GM12873 (cell line): ENCODE measurements at regions not wholly inside any gene's neighbourhood (a gene's known extent, or its start where the extent isn't known, plus 50 kb on each side); places are given as distances from the start of the nearest gene placed in this dataset.

Source experiments
- TF ChIP-seq, protein P1 (sequence below): IDR thresholded peaks from 2 replicates; pipeline ENCODE4 v1.5.1; 2012; ENCODE audit warnings: low read depth, mild to moderate bottlenecking, moderate library complexity, low read length, control low read depth; ENCODE audit not compliant: insufficient read depth; ENCODE audit errors: missing control alignments

DNA sequence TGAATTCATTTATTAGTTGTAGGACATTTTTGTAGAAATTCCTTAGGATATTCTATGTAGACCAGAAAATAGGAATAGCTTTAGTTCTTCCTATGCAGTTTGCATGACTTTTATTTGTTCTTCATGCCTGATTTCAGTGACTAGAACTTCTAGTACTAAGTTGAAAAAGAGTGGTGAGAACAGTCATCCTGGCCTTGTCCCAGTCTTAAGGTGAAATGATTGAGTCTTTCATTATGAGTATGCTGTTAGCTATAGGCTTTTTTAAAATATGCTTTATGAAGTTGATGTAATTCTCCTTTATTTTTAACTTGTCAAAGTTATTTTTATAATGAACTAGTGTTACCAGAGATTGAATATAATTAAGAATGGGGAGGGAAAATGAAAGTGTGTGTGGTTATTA is 690.1 kb upstream of the KLHL1 start:
- TF ChIP-seq, protein P1, sequence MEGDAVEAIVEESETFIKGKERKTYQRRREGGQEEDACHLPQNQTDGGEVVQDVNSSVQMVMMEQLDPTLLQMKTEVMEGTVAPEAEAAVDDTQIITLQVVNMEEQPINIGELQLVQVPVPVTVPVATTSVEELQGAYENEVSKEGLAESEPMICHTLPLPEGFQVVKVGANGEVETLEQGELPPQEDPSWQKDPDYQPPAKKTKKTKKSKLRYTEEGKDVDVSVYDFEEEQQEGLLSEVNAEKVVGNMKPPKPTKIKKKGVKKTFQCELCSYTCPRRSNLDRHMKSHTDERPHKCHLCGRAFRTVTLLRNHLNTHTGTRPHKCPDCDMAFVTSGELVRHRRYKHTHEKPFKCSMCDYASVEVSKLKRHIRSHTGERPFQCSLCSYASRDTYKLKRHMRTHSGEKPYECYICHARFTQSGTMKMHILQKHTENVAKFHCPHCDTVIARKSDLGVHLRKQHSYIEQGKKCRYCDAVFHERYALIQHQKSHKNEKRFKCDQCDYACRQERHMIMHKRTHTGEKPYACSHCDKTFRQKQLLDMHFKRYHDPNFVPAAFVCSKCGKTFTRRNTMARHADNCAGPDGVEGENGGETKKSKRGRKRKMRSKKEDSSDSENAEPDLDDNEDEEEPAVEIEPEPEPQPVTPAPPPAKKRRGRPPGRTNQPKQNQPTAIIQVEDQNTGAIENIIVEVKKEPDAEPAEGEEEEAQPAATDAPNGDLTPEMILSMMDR = no peak

DNA sequence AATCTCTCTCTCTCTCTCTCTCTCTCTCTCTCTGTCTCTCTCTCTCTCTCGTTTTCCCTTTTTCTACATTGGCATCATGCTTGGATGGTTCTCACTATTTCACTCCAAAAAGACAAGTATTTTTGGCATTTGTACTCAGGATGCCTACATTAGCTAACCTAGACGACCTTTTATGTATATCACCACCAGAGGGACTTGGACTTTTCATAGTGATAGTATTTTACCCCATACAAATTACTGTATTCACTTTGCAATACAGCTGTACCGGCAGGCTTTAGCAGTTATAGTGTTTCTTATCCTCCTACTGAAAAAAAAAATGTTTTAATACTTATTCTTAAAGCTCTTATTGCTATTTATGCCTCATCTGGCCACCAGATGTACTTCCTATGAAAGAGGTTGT is 687.2 kb upstream of the KLHL1 start:
- TF ChIP-seq, protein P1 = no peak

DNA sequence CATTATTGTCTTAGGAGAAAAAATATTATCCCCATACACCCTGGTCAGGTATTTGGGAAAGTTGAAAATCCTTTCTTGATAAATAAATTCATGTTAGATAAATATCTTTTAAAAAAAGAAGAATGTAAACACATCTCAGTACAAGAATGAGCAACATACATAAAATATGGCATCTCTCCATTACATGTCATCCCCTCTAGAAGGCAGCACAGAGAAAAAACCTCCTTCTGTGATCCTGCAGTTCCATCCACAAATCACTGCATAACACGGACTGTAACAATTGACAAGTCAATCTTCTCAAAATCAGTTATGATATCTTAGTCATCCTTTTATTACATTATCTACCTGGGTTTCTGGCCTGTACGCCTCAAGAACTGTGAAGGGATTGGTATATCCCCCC is 683.9 kb upstream of the KLHL1 start:
- TF ChIP-seq, protein P1 = no peak

DNA sequence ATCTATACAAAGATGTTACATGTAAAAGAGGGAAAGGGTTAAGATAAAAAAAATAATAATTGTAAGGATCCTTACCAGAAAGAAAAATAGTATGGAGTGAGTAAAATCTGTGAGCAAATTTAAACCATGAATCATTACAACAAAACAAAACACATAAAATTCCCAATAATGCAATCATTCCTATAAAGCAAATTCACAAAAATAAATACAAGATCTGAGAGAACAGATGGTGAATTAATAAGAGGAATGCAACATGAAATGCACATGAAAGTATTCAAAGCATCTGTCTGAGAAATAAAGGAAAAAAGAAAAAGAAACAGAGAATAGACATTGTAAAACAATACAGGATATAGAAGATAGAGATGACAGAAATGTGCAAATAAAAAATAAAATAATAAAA is 681.5 kb upstream of the KLHL1 start:
- TF ChIP-seq, protein P1 = no peak

DNA sequence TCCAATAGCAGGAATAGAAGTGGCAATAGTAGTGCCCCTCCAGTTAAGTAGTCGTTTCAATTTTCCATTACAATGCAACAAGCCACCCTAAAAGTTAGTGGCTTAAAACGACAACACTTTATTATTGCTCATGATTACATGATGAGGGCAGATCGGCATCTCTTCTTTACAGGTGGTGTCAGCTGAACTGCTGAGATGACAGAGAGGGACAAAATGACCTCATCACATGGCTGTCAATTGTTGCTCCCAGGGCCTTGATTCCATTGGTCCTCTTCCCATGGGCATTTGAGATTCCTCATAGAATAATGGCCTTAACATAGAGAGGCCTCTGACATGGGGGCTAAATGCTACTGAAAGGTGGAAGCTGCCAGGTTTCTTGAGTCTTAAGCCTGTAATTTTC is 679.8 kb upstream of the KLHL1 start:
- TF ChIP-seq, protein P1 = no peak

DNA sequence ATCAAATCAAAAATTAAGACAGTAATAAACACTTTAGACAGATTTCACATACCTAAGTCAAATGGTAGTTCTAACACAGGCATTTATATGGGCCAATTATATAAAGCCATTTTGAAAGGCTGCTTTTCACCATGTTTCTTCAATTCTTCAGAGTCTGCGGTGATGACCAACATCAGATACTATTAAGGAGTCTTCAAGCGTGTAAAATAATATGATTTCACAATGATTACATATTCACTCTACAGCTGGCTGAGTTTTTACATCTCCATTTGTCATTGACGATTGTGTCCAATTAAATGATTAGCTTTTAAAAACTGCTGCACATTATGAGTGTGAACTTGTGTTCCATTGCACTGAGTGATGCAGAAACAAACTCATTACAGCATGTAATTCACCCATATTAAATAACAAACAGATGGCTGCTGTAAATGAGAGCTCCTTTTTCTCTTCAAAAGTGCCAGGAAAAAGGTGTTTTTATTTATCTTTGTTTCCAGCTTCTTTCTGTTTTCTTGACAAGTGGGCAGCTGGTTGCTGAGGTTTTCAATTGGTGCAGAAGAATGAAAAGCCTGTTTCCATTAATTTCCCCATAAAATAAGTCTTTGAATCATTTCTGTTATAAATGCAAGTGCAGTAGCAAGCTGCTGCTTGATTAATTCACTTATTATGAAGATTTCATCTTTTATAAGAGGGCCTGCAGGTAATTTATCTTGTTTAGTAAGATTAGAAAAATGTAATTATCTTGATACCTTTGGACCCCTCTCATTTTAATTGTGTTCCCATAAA is 676.1 kb upstream of the KLHL1 start:
- TF ChIP-seq, protein P1 = no peak

DNA sequence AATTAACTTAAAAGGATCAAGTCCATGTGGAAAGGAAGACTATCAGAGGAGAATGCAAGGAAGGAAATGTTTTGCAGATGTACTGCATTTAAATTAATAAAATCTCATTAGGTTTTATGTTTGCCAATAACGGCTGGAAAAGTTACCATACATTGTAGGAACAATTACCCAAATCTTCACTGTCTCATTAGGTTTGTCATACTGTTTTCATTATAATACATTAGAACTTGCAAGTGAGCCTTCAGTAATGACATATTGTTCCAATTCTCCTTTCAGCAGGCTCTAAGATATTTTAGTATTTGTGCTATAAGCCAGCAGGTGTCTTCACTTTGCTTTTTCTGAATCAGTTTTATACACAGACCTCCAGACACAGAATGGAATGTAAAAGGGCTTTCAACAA is 661.6 kb upstream of the KLHL1 start:
- TF ChIP-seq, protein P1 = no peak
